ENCODE measurements at regions not wholly inside any gene's neighbourhood (a gene's known extent, or its start where the extent isn't known, plus 50 kb on each side); places are given as distances from the start of the nearest gene placed in this dataset.

DNA sequence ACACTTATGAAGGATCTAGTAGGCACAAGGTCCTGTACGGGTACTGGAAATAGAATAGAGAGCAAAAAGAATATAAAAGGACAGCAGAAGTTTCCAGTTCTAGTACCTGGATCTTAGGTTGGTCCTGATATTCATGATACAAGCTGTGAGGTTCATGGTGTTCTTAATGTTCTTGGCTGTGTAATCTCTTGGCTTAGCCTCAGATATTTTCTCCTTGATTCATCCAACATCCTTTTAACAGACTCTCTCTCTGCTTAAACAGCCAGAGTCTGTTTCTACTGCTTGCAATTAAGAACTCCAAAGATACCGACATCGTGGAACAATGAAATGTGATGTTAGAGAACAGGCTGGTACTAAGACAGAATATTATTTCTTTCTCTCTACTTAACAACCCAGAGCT lies 49.9 kb downstream of the CNTN3 start:
- no peak for FAIRE-seq

DNA sequence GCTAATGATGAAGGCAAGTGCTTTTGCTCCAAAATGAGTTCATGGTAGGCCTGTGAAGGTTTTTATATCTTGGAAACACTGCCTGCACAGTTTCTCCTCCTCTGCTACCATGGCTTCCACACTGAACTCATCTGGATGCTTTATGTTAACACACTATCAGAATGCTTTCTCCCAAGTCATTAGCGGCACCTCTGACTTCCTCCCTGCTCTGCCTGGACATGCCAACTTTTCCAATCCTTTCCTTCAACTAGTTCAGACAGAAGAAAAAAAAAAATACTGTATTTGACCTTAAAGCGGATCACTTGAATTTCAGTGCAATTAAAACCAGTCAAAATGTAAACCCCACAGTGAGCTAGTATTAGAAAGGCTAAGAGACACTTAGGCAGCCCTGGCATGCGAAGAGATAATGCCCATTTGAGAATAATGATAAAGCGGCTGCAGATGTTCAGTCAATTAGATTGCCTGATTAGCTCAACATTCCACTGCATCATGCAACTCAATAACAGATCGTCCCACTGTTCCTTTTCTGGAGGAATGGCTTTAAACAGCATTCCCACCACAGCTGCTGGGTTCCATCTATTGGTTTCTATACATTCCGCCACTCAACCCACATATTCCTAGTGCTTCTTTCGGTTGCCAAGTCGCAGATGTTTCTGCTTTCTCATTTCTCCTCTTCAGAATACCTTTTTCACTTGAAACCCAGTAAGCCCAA lies 51.7 kb downstream of the CNTN3 start:
- no peak for FAIRE-seq

DNA sequence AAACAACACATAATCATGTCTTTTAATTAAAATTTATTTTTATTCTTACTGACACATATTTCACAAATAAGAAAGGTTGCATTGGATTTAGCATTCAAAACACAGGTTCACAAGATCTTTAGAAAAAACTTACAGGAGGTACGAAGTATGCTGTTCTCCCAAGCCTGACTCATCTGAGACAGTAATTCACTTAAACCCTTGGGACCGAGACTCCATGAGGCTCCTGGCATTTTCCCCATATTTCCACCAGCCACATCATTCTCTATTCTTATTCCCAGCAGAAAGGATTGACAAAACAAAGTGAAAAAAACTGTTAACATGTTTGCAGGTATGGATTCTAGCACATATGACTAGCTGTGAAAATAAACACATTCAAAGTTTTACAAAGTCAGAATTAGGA lies 52.6 kb downstream of the CNTN3 start:
- no peak for FAIRE-seq

DNA sequence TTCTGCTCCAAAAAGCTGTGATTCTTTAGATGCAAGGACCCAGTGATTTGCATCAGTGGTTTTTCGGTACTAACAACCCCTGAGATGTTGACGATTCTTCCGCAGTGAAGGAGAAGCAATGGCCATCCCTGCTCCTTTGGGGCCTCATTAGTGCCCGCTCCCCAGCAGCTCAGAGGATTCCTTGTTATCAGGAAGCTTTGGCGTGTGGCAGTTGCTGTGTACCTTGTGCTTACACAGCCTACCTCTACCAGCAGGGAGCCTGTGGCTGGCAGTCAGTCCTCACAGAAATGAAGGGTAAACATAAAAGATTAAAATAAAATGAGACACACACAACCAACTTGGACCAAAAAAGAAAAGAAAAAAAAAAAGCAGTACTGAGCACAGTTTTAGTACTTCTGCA lies 55.2 kb downstream of the CNTN3 start:
- no peak for FAIRE-seq

DNA sequence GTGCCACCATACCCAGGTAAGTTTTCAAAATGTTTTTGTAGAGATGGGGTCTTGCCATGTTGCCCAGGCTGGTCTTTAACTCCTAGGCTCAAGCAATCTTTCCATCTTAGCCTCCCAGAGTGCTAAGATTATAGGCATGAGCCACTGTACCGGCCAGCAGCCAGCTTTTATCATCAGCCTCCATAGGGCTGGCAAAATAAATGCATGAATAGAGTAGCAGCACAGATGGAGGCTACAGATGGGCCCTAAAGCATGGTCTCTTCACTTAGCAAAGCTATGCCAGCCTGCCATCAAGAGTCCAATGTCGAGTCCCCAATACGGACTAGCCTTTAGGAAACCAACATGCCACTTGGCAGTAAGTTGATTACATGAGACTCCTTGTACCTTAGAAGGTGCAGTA lies 63.8 kb downstream of the CNTN3 start:
- no peak for FAIRE-seq

DNA sequence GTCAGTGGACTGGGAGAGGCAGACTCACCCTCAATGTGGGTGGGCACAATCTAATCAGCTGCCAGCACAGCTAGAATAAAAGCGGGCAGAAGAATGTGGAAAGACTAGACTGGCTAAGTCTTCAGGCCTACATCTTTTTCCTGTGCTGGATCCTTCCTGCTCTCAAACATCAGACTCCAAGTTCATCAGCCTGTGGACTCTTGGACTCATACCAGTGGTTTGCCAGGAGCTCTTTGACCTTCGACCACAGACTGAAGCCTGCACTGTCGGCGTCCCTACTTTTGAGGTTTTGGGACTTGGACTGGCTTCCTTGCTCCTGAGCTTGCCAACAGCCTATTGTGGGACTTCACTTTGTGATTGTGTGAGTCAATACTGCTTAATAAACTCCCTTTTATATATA lies 68.0 kb downstream of the CNTN3 start:
- no peak for FAIRE-seq

DNA sequence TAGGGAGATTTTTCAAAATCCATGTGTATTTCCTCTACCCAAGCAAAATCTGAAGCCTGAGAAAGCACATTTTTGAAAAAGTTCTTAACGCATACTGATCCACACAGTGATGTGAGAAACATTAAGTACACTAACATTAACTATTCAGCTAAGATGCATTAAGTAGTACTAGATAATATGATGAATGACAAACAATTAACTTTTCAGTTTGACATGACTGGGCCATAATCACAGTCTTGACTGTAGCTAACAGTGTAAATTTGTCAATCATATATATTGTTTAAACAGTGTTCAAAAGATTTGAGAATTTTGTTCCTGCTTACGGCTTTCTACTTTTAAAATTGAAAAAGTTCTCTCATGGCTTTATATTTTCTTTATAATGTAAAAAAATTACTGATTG lies 72.0 kb downstream of the CNTN3 start:
- FAIRE-seq, result no peak

DNA sequence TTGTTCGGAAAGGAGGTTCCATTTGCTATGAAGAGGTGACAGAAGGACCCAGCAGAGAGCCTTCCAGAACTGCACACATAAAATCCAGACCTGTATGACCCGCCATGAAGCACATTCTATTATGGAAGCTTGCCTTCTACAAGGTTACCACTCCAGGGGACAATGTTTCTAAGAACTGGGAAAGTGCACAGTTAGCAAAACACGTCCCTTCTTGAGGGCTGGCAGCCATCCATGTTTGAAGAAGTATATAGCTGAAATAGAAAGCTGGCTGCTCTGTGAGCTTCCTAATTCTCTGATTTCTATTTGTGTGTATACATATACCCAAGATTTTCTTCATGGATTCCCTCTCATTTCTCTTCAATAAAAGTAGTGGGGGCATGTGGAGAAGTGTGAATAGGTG lies 74.6 kb downstream of the CNTN3 start:
- no peak for FAIRE-seq

DNA sequence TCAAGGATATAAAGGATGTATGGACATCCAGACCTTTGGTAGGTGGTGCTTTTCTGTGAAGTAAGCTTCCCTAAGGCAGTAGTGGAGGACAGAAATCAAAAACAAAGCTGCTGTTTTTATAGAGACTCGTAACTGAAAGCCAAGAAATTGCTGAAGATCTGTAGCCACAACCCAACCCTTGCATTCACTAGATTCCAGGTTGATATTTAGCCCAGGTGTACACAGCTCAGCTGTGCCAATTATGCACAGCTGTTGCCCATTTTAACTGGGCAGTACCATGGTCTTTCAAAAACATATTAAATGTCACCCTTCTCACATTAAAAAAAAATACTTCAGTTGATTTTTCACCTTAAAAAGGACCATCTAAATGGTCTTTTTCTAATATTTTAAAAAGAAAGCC lies 75.8 kb downstream of the CNTN3 start:
- no peak for FAIRE-seq

DNA sequence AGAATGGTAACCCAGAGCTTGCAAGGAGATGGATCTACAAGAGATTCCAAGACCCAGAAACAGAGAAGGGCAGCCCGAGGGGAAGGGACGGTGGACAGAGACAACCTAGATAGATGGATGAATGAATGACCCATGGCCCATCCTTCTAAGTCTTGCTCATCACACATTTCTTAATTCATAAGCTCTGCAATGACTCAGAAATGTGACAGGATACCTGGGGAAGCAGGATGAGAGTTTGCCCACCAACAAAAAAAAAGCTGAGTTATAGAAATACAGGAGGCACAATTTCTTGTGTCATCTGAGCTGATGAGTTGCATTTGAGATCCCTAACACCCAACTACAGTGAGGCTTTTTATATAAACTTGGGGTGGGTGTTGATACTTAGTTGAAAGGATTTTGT lies 76.6 kb downstream of the CNTN3 start:
- FAIRE-seq, result no peak

DNA sequence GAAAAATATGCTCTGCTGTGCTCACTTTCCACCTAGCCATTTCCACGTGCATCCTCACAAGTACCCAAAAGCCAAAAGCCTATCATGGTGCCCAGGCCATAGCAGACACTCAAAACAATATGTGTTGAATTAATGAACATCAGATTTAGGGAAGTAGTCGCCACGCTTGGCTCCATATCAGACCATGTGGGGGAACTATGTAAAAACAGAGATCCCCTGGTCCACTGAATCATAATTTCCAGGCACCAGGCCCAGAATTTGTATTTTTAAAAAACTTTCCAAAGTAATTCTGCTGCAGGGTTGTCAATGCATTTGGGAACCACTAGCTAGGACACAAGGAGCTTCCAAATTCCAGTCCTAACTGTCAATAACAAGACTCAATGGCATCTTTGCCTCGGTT lies 77.3 kb downstream of the CNTN3 start:
- FAIRE-seq, result no peak

DNA sequence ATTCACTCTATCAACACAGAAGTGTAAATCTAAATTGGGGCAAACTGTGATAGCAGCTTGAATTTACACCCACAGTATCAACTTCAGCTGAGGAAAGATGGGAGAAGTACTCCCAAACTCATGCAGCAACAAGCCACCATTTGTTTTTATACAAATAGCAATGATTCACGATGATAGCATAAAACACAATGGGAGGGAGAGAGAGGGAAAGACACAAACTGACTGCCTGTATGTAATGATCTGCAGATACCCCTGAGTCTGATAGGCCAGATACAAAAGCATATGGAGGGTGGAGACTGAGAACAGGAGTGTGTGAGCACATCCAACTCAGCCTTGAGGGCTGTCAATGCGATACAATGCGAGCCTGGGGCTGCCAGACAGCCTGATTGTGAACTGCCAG lies 79.2 kb downstream of the CNTN3 start:
- FAIRE-seq, result no peak

DNA sequence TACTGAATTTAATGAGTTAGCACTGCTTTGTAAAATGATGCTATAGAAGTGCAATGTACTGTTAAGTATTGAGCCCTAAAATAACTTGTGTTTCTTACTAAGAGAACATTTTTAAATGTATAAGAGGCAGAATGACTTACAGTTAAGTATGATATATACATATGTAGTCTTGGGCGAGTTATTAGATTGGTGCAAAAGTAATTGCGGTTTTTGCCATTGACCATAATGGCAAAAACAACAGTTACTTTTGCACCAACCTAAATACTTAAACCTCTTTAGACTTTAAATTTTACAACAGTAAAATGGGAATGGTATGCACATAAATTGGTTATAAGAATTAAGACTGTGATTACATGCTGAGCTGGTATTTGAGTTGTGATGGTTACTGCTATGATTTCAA lies 79.8 kb downstream of the CNTN3 start:
- no peak for FAIRE-seq

DNA sequence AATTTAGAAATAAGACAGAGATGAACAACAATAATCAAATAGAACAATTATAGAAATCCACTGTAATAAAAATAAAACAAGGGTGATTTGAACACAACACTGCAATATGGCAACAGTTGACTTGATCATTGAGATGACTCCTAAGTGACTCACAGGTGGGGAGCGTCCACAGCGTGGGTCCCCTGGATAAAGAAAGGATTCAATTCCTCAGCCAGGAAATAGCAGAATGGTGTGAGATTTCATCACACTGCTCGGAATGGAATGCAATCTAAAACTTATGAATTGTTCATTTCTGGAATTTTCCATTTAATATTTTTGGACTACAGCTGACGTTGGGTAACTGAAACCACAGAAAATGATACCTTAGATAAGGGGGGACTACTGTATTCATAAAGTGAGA lies 82.0 kb downstream of the CNTN3 start:
- FAIRE-seq, result no peak

DNA sequence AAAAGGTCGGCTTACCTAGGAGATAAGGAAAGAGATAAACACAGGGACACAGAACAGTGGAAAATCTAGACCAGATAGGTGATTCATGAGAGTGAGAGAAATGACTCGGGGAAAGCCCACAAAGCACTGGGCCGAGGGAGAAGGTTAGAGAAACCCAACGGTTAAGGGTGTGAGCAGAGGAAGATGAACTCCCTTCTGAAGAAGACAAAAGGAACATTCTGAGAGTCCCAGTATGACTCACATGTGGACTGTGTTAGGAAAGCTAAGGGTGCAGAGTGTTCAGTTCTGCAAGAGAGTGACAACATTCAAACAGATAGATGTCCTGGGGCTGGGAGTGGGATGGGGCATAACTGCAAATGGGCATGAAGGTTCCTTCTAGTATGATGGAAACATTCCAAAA lies 83.0 kb downstream of the CNTN3 start:
- no peak for FAIRE-seq

DNA sequence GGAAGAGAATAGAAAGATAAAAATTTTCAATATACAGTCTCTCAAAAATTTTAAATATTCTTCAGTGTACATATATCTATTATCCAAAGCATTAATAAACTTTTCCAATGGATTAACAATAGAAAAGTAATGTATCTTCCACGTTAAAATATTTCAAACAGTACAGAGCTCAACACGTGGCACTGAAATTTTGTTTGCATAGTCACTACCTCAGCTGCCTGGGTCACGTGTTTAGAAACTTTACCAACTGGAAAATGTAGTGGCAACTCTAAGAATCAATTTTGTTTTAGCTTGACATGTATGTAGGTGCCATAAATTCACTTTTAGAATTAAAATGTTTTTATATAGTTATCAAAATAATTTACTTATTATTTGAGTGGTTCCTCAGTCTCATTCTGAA lies 85.3 kb downstream of the CNTN3 start:
- FAIRE-seq, result no peak

DNA sequence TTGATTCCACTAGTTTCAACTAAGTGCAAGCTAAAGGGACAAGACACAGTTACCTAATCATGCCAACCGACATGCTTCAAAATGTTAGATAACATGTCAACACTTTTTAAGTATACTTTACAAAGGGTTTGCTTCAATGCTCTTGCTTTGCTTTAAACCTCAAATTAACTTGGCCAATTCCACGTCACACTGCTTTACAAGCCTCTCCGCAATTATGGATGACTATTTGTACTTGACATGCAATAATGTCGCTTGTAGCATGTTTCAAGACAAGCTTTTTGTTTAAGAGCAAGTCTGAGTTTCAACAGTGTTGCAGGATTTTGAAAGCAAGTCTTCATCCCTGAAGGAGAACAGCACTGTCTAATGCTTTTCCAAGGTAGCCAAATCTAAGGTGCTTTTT lies 86.9 kb downstream of the CNTN3 start:
- no peak for FAIRE-seq

DNA sequence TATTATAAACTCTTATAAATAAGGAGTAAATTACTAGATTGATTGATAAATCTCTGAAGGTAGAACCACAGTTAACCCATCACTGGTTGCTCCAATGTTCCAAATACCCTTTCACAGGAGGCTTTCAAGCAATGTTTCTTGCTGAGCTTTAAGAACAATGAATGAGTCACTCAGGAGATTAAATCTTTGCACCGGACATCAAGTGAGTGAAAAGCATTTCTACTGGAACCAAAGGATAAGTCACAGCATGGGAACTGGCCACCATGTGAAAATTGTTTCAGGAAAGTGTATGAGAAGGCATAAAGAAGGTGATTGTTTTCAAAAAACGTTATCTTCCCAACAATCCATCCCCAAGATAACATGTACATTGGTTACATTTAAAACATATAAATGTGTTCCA lies 90.6 kb downstream of the CNTN3 start:
- no peak for FAIRE-seq

DNA sequence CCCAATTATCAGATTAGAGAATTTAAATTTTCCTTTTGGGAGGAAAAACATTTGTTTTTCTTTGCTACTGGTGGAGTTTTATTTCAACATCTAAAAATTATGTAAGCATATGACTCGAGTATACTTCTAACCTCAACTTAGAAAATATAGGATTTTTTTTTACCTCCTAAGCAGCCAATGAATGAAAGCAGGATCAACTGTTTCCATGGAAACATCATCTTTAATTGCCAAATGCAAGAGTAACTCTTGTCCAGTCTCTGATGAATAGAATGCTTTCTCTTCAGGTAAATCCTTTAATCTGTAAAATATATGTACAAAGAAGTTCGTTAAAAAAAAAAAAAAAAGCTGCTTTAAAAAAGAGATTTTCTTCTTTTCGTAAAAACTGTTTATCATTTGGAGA lies 93.6 kb downstream of the CNTN3 start:
- FAIRE-seq, result no peak

DNA sequence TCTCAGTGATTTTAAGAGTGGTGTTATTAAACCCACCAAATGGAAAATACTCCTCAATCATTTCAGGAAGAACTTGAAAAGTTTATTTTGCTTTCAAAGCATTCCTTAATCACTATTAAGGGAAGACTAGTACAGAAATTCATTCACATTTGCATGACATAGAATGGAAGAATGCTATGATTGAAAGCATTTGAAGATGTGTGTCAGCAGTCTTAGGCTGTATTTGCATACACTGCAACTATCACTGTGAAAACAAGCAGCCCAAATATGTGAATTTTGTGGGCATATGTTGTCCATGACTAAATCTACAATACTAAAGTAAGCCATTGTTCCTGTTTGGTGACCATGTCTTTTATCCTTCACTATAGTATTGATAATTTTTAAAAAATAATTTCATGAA lies 95.8 kb downstream of the CNTN3 start:
- FAIRE-seq, result no peak

DNA sequence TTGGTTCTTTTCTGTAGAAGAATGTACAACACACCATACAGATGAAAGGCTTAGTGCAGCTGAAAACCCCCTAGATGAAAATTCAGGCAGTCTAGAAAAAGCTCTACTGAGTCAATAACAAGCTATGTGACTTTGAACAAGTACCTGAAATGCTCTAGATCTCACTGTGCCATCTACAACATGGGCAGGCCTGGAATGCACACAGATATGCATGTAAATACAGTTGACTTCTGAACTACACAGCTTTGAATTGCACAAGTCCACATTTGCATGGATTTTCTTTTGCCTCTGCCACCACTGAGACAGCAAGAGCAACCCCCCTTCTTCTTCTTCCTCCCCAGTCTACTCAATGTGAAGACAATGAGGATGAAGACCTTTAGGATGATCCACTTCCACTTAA lies 98.4 kb downstream of the CNTN3 start:
- FAIRE-seq, result no peak

DNA sequence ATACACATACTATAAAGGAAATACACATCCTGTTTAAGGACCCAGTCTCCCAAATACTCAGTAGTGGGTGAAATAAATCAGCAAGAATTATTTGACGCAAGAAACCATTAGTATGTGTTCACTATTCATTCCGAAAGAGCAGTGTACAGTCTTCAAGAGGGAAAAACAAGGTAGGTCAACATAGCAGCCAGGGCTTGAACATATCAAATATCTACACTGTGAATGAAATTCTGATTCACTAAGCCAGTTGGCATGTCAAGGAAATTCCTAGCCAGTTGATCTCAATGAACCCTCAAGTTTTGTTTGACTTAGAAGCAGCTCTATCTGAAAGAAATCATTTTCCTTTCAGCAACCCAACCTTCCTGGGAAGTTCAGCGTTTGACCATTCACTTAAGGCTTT lies 99.0 kb downstream of the CNTN3 start:
- FAIRE-seq, result no peak

DNA sequence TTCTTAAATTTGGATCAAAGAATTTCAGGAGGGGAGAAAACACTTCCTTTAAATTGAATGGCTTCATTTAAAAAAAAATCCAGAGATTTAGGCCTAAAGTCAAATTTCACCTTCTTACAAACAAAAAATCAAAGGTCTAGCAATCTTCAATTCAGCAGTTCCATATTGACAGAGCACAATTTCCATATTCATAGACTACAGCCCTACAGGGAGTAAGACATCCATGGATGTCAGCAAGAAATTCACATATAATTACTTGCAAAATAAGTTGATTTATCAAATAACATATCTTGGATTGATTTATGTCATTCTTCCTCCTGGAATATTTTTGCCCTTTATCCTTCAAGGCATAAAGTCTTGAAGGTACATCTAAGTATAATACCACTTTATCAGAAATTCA lies 103.4 kb downstream of the CNTN3 start:
- no peak for FAIRE-seq

DNA sequence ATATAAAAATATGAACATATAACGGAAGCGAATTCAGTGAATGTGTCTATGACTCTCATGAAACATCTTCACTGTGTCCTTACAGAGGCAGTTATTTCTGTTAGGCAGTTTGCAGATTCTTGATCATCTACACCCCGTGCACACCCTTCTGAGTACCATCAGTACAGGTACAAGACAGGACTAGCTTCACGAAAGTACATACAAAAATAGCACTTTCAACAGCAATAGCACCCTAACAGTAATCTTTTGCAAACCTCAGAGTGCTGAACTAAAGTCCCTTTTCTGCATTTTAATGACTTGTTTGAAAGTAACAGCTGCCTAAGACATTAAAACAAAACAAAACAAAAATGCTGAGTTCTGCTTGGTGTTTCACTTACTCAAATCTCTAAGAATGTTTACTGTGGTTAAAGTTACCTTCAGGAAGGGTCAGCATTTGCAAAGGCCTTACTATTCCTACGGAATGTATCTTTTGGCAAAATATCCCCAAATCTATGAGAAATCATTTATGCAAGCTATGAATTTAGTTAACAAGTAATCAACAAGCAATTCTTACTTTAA lies 104.1 kb downstream of the CNTN3 start:
- FAIRE-seq, result no peak

DNA sequence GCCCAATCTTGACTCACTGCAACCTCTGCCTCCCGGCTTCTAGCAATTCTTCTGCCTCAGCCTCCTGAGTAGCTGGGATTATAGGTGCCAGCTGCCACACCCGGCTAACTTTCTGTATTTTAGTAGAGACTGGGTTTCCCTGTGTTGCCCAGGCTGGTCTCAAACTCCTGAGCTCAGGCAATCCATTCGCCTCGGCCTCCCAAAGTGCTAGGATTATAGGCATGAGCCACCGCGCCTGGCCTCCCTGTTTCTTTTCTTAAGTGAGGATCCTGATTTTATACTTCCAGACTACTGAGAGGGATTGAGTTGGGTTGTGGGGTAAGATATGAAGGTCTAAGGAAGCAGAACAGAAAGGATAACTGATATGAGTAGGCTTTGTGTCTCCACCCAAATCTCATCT lies 106.8 kb downstream of the CNTN3 start:
- FAIRE-seq, result no peak

DNA sequence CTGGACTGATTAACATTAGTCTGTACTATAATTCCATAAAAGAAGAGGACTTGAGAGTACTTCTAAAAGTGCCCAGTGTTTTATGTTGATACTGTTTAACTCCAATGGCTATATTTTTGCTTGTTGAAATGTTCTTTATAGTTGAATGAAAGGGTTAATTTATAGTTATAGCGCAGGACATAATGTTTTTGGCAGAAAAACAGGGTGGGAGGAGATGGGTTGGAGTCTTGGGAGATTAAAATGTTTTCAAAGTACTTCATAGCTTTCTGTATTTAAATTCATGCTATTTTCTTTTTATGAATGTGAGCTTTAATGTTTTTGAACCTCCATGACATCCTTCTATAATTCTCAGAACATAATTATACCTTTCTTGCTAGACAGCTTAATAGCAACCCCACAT lies 108.2 kb downstream of the CNTN3 start:
- no peak for FAIRE-seq

All from islet of Langerhans (tissue), 1 donor.